Heart left ventricle (tissue), 16 donors: ENCODE measurements at regions not wholly inside any gene's neighbourhood (a gene's known extent, or its start where the extent isn't known, plus 50 kb on each side); places are given as distances from the start of the nearest gene placed in this dataset.

Experiments
- ATAC-seq, 4 donors: fragments of 200-7000 bp; cut with Tn5 transposase; one replicate each; pipeline ENCODE4 v1.9.1; 2020 to 2022; ENCODE audit warnings: moderate library complexity in 4 of 4, mild to moderate bottlenecking in 3 of 4, moderate number of reproducible peaks in 1 of 4
- DNase-seq, 5 donors: peaks; one replicate each; pipeline ENCODE4 v3.0.0-alpha.2; 2020
- H3K27ac ChIP-seq, 12 donors: fragments of 200-600 bp; sonication (generic) in 4 of 12; one replicate each; pipeline versions ENCODE4 v1.5.0 to v1.8.0; 2016 to 2022; ENCODE audit warnings: mild to moderate bottlenecking in 2 of 12
- H3K27me3 ChIP-seq, 9 donors: fragments of 200-600 bp; sonication (generic) in 2 of 9; one replicate each; pipeline versions ENCODE4 v1.5.1 to v1.8.0; 2016 to 2022; ENCODE audit warnings: mild to moderate bottlenecking in 3 of 9
- H3K36me3 ChIP-seq, 9 donors: fragments of 200-600 bp; sonication (generic) in 2 of 9; one replicate each; pipeline versions ENCODE4 v1.5.0 to v1.8.0; 2018 to 2022; ENCODE audit warnings: mild to moderate bottlenecking in 2 of 9
- H3K4me1 ChIP-seq, 12 donors: fragments of 200-600 bp; sonication (generic) in 4 of 12; one replicate each; pipeline versions ENCODE4 v1.5.0 to v1.8.0; 2016 to 2022; ENCODE audit warnings: mild to moderate bottlenecking in 3 of 12
- H3K4me3 ChIP-seq, 12 donors: fragments of 200-600 bp; sonication (generic) in 4 of 12; one replicate each; pipeline versions ENCODE4 v1.5.0 to v1.8.0; 2017 to 2022; ENCODE audit warnings: mild to moderate bottlenecking in 9 of 12, moderate library complexity in 4 of 12
- H3K9me3 ChIP-seq, 12 donors: fragments of 200-600 bp; sonication (generic) in 4 of 12; one replicate each; pipeline versions ENCODE4 v1.5.0 to v1.8.0; 2016 to 2022; ENCODE audit warnings: mild to moderate bottlenecking in 1 of 12
- CTCF ChIP-seq, 12 donors: fragments of 200-600 bp; sonication (generic) in 4 of 12; IDR thresholded peaks; one replicate each; pipeline versions ENCODE4 v1.5.0 to v1.8.0; 2018 to 2022; ENCODE audit warnings: antibody characterized with exemption in 12 of 12, mild to moderate bottlenecking in 5 of 12
- POLR2A ChIP-seq, 2 donors: fragments of 450-650 bp; IDR thresholded peaks; one replicate each; pipeline ENCODE4 v1.6.1; 2017; ENCODE audit warnings: antibody characterized with exemption in 2 of 2, mild to moderate bottlenecking in 2 of 2, moderate library complexity in 2 of 2
- WGBS, 4 donors: extraction: QIAGEN DNeasy Blood & Tissue Kit in 2 of 4; methylation state at CpG; one replicate each; pipeline versions ENCODE4 v1.1.5 to v1.1.7; 2013 to 2018; 5-methylcytosine and 5-hydroxymethylcytosine counted together
- intact Hi-C, 10 donors: fragments of 100-400 bp; cut with DNase I; formaldehyde crosslinking; loops; one replicate each; pipeline versions ENCODE4 v1.11.1 to v1.14.2; 2022
- donor health status: ischemic (EF 13 %, LVEDD 7.1; RV severe dilation, severe dysfunction).
- donor health status: healthy with polysubstance abuse.
- donor health status: DM: no; HTN: yes; CAD: no.
- donor health status: DM: no; HTN: no; CAD: no.
- donor health status: ischemic (EF 25% LVEDD 6.9; RV normal size, moderate dysfunction).
- donor health status: ischemic (EF 25% LVEDD 5.7; RV mildly dilated, moderate dysfunction).
- donor health status: healthy.
- donor health status: DM: yes; HTN: yes; CAD: no.
- donor health status: ischemic (EF 35%, LVEDD 5.7; RV mildly dilated, moderate dysfunction).
- donor health status: nonischemic (EF 11% LVEDD 7.7; RV severe dilation, severe dysfunction).
- donor health status: DM: yes; HTN: yes; CAD: no.
- donor health status: PGD.
- donor health status: ischemic (EF 29% LVEDD 5.4; RV normal size, mild dysfunction).
- donor health status: nonischemic (EF 23%, LVEDD 6.1; RV moderate dilation, normal function).

- ATAC-seq (no peak), DNase-seq (no peak)
- Histone ChIP-seq H3K36me3 (no peaks in the 10 kb centered on the region), H3K4me3 (no peak overlapping the region), H3K9me3 (peaks cover 0 to 13% (median 4%) of the 10 kb centered on the region in 12 donors), H3K27ac (no peak overlapping the region), H3K4me1 (peaks cover 0 to 10% (median 0%) of the 10 kb centered on the region in 12 donors), H3K27me3 (peaks cover 0 to 12% (median 3%) of the 10 kb centered on the region in 9 donors)
- 48 to 57% (median 52%) methylated on average over 5 of the region's 5 CpGs for WGBS, 4 donors
- TF ChIP-seq POLR2A (IDR thresholded peaks at IDR 0.05) (no peak), CTCF (IDR thresholded peaks at IDR 0.05) (no peak)
- intact Hi-C loops = no loop called here
Measured at GRCh38 chr19:32206065-32206464, 139.3 kb upstream of the ZNF507 start.

GRCh38 chr19:32208060-32208459 lies 137.3 kb upstream of the ZNF507 start:
- TF ChIP-seq CTCF (IDR thresholded peaks at IDR 0.05) = no peak
- no peak for TF ChIP-seq POLR2A (IDR thresholded peaks at IDR 0.05)
- no peak for ATAC-seq

GRCh38 chr19:32219392-32219791 lies 126.0 kb upstream of the ZNF507 start:
- H3K9me3 ChIP-seq = peaks cover 0 to 2% (median 0%) of the 10 kb centered on the region in 12 donors
- no peak overlapping the region for H3K4me3 ChIP-seq
- TF ChIP-seq POLR2A (IDR thresholded peaks at IDR 0.05) = no peak
- TF ChIP-seq CTCF (IDR thresholded peaks at IDR 0.05) = no peak
- ATAC-seq (no peak), DNase-seq (no peak)
- H3K4me1 ChIP-seq = peaks cover 0 to 5% (median 2%) of the 10 kb centered on the region in 12 donors
- intact Hi-C loops = no loop called here
- no peak overlapping the region for H3K27ac ChIP-seq
- H3K27me3 ChIP-seq = peaks cover 0 to 23% (median 7%) of the 10 kb centered on the region in 9 donors
- H3K36me3 ChIP-seq = no peaks in the 10 kb centered on the region
- 85 to 87% (median 86%) methylated on average over 3 of the region's 3 CpGs for whole genome bisulfite sequencing, 4 donors

More at GRCh38 chr19:32208060-32208459, 137.3 kb upstream of the ZNF507 start:
- H3K4me1 ChIP-seq = no peaks in the 10 kb centered on the region
- H3K9me3 ChIP-seq = peaks cover 0 to 33% (median 13%) of the 10 kb centered on the region in 12 donors
- no peak for DNase-seq
- 29 to 58% (median 43%) methylated on average over 1 of the region's 1 CpG for WGBS, 4 donors
- H3K4me3 ChIP-seq = no peak overlapping the region
- peaks cover 0 to 12% (median 3%) of the 10 kb centered on the region in 9 donors for H3K27me3 ChIP-seq
- no peaks in the 10 kb centered on the region for H3K36me3 ChIP-seq
- H3K27ac ChIP-seq = no peak overlapping the region
- intact Hi-C loops = no loop called here

- no peak for ATAC-seq
- intact Hi-C loops = loop anchor here (5.0 to 10.0 kb wide), 9 partner anchors 175 to 1553 kb away; no protein-coding TSS in a partner anchor
- DNase-seq = no peak
- Histone ChIP-seq H3K27ac (no peak overlapping the region), H3K4me3 (no peak overlapping the region), H3K36me3 (no peaks in the 10 kb centered on the region), H3K9me3 (peaks cover 0 to under 1% (median 0%) of the 10 kb centered on the region in 12 donors), H3K4me1 (peaks cover 0 to 9% (median 4%) of the 10 kb centered on the region in 12 donors), H3K27me3 (peaks cover 0 to 28% (median 8%) of the 10 kb centered on the region in 9 donors)
- whole genome bisulfite sequencing, 4 donors = 56 to 73% (median 67%) methylated on average over 4 of the region's 4 CpGs
- no peak for TF ChIP-seq CTCF (IDR thresholded peaks at IDR 0.05)
- TF ChIP-seq POLR2A (IDR thresholded peaks at IDR 0.05) = no peak
Measured at GRCh38 chr19:32219881-32220472, 125.4 kb upstream of the ZNF507 start.
